ENCODE measurements at regions not wholly inside any gene's neighbourhood (a gene's known extent, or its start where the extent isn't known, plus 50 kb on each side); places are given as distances from the start of the nearest gene placed in this dataset.

GRCh38 chr12:92056290-92056689, 89.4 kb downstream of the BTG1 start:
- TF ChIP-seq CTCF (IDR thresholded peaks at IDR 0.05; ENCODE audit: poor library complexity) (no peak), EZH2 (IDR thresholded peaks at IDR 0.05; ENCODE audit: borderline replicate concordance) (no peak)

All from hepatocyte (in vitro differentiated cells).